Amygdala (tissue), 56 donors: ENCODE measurements at regions not wholly inside any gene's neighbourhood (a gene's known extent, or its start where the extent isn't known, plus 50 kb on each side); places are given as distances from the start of the nearest gene placed in this dataset.
"Not testable (repeated sequence)": the region's sequence is repeated elsewhere in the genome, so short reads cannot be mapped to it uniquely, and the experiment has no call there.

Source experiments
- DNase-seq, 56 donors: peaks; one replicate each; lab custom pipeline; 2025; lab: John Stamatoyannopoulos, UW

DNA sequence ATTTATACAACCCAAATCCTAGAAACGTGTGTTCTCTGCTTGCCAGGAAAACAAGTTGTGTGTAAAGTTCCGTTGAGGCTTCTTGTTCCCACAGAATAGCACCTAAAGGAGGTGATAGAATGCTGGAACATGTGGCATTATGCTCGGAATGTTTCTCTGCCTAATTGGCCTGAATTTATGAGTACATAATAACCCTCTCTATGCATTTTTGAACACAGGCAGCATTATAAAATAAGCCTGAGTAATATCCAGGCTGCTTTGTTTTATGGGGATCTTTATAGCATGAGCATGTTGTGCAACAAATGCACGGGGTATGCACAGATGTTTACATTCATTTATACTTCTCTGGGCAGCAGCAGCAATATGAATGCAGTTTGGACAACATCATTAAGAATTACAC is 385.7 kb downstream of the MBD2 start:
- no peak for DNase-seq

GRCh38 chr18:53821141-53821540 is 403.3 kb downstream of the MBD2 start:
- DNase-seq = not testable (repeated sequence)

GRCh38 chr18:53819671-53820070 is 404.8 kb downstream of the MBD2 start:
- DNase-seq = no peak

GRCh38 chr18:53819174-53819573 is 405.3 kb downstream of the MBD2 start:
- DNase-seq = no peak

DNA sequence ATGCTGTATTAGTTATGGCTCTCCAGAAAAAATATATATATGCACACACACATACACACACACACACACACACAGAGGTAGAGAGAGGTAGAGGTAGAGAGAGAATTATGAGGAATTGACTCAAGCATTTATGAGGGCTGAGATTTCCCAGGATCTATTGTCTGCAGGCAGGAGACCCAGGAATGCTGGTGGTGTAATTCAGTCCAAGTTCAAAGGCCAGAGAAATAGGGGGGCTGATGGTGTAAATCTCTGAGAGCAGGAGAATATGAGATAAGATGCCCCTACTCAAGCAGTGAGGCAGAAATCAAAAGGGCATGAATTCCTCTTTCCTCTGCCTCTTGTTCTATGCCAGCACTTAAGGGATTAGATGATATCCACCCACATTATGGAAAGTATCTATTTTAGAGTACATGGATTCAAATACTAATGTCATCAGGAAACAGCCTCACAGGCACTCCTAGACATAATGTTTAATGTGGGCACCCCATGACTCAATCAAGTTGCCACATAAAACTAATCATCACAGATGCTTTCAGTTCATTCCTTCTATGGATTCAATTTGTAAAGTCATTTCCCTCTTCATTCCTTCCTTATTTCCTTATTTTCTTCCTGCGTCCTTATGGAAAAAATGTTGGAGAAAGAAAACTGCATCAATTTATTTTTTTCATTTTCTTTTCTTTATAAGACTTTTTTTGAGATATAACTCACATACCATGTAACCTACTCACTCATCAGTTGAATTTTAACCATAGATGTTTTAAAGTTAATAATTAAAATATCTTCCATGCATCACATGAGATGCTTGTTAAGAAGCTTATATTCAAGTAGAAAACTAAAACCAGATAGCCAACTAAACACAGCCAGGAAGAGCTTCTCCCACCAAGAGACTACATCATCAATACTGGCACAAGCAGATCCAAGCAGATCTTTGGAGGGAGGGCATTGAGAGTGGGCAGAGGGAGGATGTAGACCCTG is 406.2 kb downstream of the MBD2 start:
- DNase-seq = no peak

- DNase-seq = no peak
Measured at GRCh38 chr18:53800171-53800570, 424.3 kb downstream of the MBD2 start.

DNA sequence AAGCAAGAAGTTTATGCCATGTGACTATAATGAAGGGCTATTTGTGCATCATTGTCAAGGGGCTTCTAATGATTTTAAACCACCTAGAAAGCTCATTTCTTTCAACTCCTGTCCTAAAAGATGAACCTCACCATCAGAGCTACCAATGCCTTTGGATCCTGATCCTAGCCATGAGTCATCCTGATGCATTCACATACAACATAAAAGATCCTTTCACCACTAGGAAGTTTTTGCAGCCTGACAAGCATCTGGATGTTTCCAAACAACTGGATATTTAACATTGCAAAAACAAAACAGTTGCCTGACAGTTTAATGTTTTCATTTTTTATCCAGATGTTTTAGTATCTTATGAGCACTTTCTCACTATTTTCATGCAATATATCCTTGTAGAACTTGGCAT is 425.3 kb downstream of the MBD2 start:
- DNase-seq = no peak

GRCh38 chr18:53798516-53798915 is 426.0 kb downstream of the MBD2 start:
- no peak for DNase-seq

DNA sequence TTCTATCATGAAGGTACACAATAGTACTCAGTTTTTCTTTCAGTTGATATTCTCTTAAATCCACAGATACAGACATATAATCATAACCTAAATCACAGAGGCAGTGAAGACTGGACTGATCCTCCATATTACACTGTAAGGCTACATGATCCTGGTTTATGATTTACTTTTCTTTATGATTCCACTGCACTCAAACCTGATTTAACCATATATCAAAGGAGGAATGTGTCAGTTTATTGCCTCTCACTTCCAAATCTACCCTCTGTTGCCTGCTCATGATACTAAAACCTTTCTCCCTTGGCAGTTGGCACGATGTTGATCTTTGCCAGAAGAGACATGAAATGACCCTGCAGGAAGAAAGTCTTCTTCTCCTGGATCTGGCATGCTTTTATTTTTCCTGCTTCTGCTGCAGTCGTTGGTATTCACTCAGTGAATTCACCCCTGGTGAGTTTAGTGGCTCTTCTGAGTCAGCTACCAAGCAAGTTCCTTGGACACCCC is 426.4 kb downstream of the MBD2 start:
- DNase-seq = no peak

- no peak for DNase-seq
Measured at GRCh38 chr18:53796040-53796729, 428.3 kb downstream of the MBD2 start.

- DNase-seq = no peak
Measured at GRCh38 chr18:53795610-53796009, 428.9 kb downstream of the MBD2 start.

DNA sequence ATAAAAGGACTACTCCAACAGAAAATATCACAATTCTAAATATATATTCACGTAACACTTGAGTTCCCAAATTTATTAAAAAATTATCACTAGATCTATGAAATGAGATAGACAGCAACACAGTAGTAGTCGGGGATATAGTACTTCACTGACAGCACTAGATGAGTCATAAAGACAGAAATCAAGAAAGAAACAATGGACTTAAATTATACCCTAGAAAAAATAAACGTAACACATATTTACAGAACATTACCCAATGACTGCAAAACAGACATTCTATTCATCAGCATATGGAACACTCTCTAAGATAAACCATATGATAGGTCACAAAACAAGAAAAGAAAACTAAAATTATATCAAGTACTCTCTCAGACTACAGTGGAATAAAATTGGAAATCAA is 429.4 kb downstream of the MBD2 start:
- DNase-seq = no peak

DNA sequence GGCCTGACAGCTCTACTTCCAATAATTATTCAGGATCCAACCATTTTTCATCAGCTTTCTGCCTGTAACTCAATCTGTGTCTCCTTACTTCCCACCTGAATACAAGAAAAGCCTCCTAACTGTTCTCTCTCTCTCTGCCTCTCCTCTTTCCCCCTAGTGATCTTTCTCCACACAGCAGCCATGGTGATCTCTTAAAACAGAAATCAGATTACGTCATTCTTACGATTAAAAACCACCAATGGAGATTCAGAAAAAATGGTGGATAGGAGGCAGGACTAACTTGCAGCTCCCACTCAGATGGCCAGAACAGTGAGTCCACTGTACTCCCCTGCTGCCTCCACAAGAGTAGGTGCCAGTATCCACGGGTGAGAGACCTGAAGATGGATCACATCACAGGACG is 431.7 kb downstream of the MBD2 start:
- DNase-seq = no peak

- no peak for DNase-seq
Measured at GRCh38 chr18:53790786-53791185, 433.7 kb downstream of the MBD2 start.

DNA sequence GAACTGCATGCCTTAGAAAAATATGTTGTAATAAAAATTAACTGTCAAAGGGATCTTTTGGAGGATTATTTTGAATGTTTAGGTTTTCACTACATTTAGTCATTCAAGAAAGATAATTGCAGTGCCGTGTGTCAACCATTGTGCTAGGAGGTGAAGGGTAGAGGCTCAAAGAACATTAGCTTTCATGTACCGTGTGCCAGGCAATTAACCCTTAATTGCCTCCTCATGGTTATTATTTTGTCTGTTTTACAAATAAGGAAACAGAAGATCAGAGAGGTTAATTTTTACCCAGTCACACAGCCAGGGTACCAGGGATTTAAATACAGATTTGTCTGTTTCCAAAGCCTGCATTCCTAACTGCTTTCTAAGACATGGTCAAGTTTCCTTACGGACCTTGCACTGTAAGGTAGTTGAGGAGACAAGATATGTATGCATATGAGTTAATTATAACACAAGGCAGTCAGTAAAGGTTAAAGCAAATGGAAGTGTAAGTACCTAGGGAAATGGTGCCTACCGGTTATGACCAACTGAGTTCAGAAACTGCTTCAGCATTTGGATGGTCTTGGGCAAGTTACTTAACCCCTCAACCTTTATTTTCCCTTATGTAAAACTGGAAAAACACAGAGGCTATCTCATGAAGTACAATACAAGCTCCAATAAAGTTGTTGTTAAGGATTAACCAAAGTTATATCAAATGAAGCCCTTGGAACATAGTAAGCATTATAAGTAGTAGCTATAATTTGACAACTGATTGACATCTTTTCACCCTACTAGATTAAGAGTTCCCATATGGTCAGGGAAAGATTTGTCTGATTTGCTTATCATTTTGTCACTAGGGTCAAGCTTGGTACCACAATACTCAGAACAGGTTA is 434.9 kb downstream of the MBD2 start:
- DNase-seq = no peak

- DNase-seq = no peak
Measured at GRCh38 chr18:53785811-53786210, 438.7 kb downstream of the MBD2 start.

DNA sequence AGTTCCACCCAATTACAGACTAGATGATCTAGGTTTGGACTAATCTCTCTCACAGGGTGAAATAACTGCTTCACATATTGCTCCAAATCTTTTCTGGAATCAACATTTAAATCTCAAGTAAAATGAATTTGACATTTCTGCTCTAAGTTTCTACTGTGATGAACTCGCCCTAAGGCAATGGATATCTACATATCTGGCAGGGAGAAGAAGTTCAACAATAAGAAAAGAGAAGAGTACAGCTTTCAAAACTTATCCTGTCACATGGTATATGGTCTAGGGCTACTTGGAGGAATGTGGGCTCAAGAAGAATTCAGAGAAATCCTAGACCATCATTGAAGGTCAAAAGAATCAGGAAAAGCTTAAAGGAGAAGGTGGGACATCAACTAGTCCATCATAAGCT is 440.2 kb downstream of the MBD2 start:
- no peak for DNase-seq

- no peak for DNase-seq
Measured at GRCh38 chr18:53780666-53781065, 443.8 kb downstream of the MBD2 start.

DNA sequence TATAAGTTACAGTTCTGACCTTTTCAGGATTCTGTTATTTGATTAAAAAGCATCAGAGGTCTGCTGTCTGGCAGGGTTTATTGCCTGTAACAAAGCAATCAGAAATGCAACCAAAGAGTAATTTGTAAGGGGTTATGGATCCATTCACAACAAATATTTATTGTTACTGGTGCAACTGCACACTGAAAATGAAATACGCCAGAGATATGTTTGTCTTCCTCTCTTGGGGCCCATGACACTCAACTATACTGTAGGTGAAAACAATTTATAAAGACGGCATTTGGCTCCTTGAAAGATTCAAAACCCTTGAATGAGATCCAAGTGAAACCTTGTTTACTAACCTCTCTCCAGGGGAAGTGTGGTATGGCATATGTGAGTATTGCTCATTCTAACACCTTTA is 452.2 kb downstream of the MBD2 start:
- DNase-seq = no peak

GRCh38 chr18:53771664-53772063 is 452.8 kb downstream of the MBD2 start:
- no peak for DNase-seq

GRCh38 chr18:53765211-53765610 is 459.3 kb downstream of the MBD2 start:
- DNase-seq = no peak
